AG09319 (cell line): ENCODE measurements at regions not wholly inside any gene's neighbourhood (a gene's known extent, or its start where the extent isn't known, plus 50 kb on each side); places are given as distances from the start of the nearest gene placed in this dataset.

ENCODE experiments used
- DNase-seq: peaks from one replicate; pipeline ENCODE4 v3.0.0-alpha.2; 2010; ENCODE audit warnings: low read depth; ENCODE audit errors: extremely low read depth
- TF ChIP-seq, protein P1 (sequence below): IDR thresholded peaks from 2 replicates; pipeline ENCODE4 v1.5.1; 2011; ENCODE audit warnings: low read depth, mild to moderate bottlenecking, inconsistent platforms, low read length, moderate library complexity

DNA sequence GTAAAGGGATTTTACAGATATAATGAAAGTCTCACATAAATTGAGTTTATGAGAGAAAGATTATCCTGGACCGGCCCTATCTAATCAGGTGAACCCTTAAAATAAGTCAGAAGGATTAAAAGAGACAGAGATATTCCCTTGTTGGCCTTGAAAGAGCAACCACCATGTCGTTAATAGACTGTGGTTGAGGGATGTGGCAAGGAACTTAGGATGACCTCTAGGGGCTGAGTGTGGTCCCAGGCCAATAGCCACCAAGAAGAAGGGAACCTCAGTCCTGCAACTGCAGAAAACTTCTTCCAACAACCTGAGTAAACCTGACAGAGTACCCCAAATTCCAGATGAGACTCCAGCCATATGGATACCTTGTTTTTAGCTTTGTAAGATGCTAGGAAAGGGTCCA, 121.5 kb downstream of the POLR1F start:
- TF ChIP-seq, protein P1, sequence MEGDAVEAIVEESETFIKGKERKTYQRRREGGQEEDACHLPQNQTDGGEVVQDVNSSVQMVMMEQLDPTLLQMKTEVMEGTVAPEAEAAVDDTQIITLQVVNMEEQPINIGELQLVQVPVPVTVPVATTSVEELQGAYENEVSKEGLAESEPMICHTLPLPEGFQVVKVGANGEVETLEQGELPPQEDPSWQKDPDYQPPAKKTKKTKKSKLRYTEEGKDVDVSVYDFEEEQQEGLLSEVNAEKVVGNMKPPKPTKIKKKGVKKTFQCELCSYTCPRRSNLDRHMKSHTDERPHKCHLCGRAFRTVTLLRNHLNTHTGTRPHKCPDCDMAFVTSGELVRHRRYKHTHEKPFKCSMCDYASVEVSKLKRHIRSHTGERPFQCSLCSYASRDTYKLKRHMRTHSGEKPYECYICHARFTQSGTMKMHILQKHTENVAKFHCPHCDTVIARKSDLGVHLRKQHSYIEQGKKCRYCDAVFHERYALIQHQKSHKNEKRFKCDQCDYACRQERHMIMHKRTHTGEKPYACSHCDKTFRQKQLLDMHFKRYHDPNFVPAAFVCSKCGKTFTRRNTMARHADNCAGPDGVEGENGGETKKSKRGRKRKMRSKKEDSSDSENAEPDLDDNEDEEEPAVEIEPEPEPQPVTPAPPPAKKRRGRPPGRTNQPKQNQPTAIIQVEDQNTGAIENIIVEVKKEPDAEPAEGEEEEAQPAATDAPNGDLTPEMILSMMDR = no peak
- DNase-seq = no peak

DNA sequence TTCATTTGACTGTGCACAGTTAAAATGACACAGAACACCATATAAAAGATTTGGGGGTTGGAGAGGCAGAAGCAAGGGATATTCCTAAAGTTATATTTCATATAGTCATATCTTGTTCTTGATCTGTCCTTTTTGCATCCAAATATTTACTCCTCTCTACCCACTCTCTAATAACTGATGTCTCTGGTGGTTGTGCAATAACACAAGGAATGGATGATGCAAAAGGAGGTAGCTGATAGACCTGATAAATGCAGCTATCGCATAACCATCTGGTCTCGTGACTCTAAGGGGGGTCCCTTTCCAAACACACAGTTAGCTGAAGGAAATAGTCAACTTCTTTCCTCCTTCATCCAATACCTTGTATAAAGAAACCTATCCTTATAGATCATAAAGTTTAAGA, 123.1 kb downstream of the POLR1F start:
- DNase-seq = no peak
- TF ChIP-seq, protein P1 = no peak

DNA sequence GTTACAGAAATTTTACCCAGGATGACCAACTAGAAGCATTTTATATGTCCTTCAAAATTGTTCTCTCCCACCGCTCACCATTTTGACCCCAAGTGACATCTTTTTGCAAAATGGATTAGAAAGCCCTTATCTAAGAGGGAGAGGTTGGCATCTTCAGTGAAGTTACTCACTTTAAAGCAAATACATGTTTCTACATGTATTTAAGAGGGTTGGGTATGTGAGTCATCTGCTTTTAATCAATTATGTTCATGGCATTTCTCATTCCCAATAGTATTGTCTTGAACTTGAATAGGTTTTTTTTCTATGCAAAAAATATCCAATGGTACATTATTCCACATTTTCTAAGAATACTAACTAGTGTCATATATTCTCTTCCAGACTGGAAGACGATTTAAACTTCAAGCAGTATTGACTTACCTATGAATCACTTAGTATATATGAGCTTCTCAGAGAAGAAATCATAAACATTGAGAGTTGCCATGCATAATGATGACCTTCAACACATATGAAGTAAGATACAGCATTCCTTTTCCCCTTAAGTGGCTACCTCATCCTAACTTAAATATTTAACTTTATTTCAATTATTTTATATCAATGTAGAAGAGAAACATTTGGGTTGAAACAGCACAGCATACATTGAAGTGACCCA, 132.8 kb downstream of the POLR1F start:
- no peak for DNase-seq
- TF ChIP-seq, protein P1 = no peak

DNA sequence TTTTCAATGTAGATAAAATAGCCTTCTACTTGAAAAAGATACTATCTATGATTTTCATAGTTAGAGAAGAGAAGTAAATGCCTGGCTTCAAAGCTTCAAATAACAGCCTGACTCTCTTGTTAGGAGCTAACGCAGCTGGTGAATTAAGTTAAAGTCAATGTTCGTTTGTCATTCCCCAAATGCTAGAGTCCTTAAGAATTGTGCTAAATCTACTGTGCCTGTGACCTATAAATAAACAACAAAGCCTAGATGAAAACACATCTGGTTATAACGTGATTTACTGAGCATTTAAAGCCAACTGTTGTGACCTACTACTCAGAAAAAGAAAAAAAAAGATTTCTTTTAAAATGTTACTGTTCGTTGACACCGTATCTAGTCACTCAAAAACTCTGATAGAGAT, 134.7 kb downstream of the POLR1F start:
- DNase-seq = no peak
- TF ChIP-seq, protein P1 = no peak

GRCh38 chr7:19572566-19572965, 136.3 kb downstream of the POLR1F start:
- TF ChIP-seq, protein P1 = no peak
- no peak for DNase-seq

GRCh38 chr7:19567011-19567410, 141.8 kb downstream of the POLR1F start:
- DNase-seq = no peak
- TF ChIP-seq, protein P1 = no peak

- no peak for DNase-seq
- TF ChIP-seq, protein P1 = no peak
These were observed 143.2 kb downstream of the POLR1F start for GRCh38 chr7:19565602-19566001.
